SK-N-SH treated with all-trans-retinoic acid at 6 μM for 48 hours (cell line): ENCODE measurements at regions not wholly inside any gene's neighbourhood (a gene's known extent, or its start where the extent isn't known, plus 50 kb on each side); places are given as distances from the start of the nearest gene placed in this dataset.

Source experiments
- ARNTL ChIP-seq: fragments of 450-650 bp; formaldehyde crosslinking; IDR thresholded peaks from 2 replicates; pipeline ENCODE4 v1.5.0; 2020; ENCODE audit warnings: low read depth, mild to moderate bottlenecking, moderate library complexity, borderline replicate concordance
- CSRNP3 ChIP-seq: fragments of 250-450 bp; sonication (Bioruptor Pico); IDR thresholded peaks from 2 replicates; pipeline ENCODE4 v1.5.1; 2021; ENCODE audit warnings: mild to moderate bottlenecking, moderate library complexity
- PPARA ChIP-seq: fragments of 250-450 bp; sonication (Bioruptor Pico); IDR thresholded peaks from 2 replicates; pipeline ENCODE4 v1.5.0; 2020; ENCODE audit warnings: mild to moderate bottlenecking, borderline replicate concordance
- RARB ChIP-seq: fragments of 250-450 bp; sonication (Bioruptor Pico); IDR thresholded peaks from 2 replicates; pipeline ENCODE4 v1.8.0; 2021; ENCODE audit warnings: mild to moderate bottlenecking, moderate library complexity
- TOX ChIP-seq: fragments of 250-450 bp; sonication (Bioruptor Pico); IDR thresholded peaks from 2 replicates; pipeline ENCODE4 v1.8.0; 2021; ENCODE audit warnings: mild to moderate bottlenecking, moderate library complexity, borderline replicate concordance
- ZNF565 ChIP-seq: fragments of 450-650 bp; formaldehyde crosslinking; conservative IDR thresholded peaks from 2 replicates; pipeline ENCODE4 v1.5.0; 2020; ENCODE audit warnings: low read depth, mild to moderate bottlenecking, moderate library complexity

GRCh38 chr5:162806195-162806594 lies 631.2 kb upstream of the CCNG1 start:
- TF ChIP-seq RARB (CRISPR knock-in tag) (no peak), TOX (CRISPR knock-in tag) (no peak), CSRNP3 (CRISPR knock-in tag) (no peak), ZNF565 (CRISPR knock-in tag) (no peak), PPARA (CRISPR knock-in tag) (no peak), ARNTL (CRISPR knock-in tag) (no peak)
